Endothelial cell of umbilical vein (primary cell): ENCODE measurements at regions not wholly inside any gene's neighbourhood (a gene's known extent, or its start where the extent isn't known, plus 50 kb on each side); places are given as distances from the start of the nearest gene placed in this dataset.

ENCODE experiments used
- BruUV-seq: library from RNA; stranded (reverse); fragments of 400-500 nt; replicated peaks from 2 replicates; lab custom pipeline; 2021; lab: Mats Ljungman, UMichigan
- CTCF ChIA-PET: fragments of 300-600, 350-600 bp; sonication (Branson Sonifier 250); formaldehyde crosslinking; loops from one replicate; lab custom pipeline; 2021; ENCODE audit warnings: antibody characterized with exemption, inconsistent platforms; lab: Charles Lee
- POLR2A ChIA-PET: fragments of 300-600, 350-600 bp; sonication (Branson Sonifier 250); formaldehyde crosslinking; loops from one replicate; lab custom pipeline; 2021; ENCODE audit warnings: antibody characterized with exemption, inconsistent platforms; lab: Charles Lee
- DNase-seq: peaks from one replicate; pipeline ENCODE4 v3.0.0-alpha.2; 2011; ENCODE audit warnings: low read depth, low spot score
- FAIRE-seq: peaks from 2 replicates; lab custom pipeline; 2011; peaks lifted over from hg19 to GRCh38; lab: Jason Lieb, UNC
- H2AFZ ChIP-seq: 2 replicates; pipeline ENCODE4 v1.6.0; 2012; ENCODE audit warnings: low read depth, low read length, control low read depth, inconsistent platforms
- H3K27ac ChIP-seq: 2 replicates; pipeline ENCODE4 v1.5.1; 2011; ENCODE audit warnings: low read depth, mild to moderate bottlenecking, control low read depth, low read length, moderate library complexity; ENCODE audit not compliant: insufficient read depth
- H3K27me3 ChIP-seq, 2 experiments: 2 replicates each; pipeline versions ENCODE4 v1.6.0 to v1.6.1; 2011; ENCODE audit warnings: low read length in 2 of 2, mixed read lengths in 1 of 2; ENCODE audit not compliant: control insufficient read depth in 2 of 2, insufficient read depth in 2 of 2
- H3K36me3 ChIP-seq, 2 experiments: 2 replicates in 1 of 2; 3 replicates in 1 of 2; pipeline ENCODE4 v1.5.1; 2011; ENCODE audit warnings: low read length in 2 of 2, mild to moderate bottlenecking in 1 of 2, moderate library complexity in 1 of 2; ENCODE audit not compliant: control insufficient read depth in 2 of 2, insufficient read depth in 2 of 2; ENCODE audit errors: extremely low read depth in 1 of 2
- H3K4me1 ChIP-seq: 3 replicates; pipeline ENCODE4 v1.5.1; 2011; ENCODE audit warnings: mild to moderate bottlenecking, low read length; ENCODE audit not compliant: control insufficient read depth, insufficient read depth; ENCODE audit errors: extremely low read depth
- H3K4me2 ChIP-seq: 2 replicates; pipeline ENCODE4 v1.6.1; 2011; ENCODE audit warnings: low read length, control low read depth, mixed read lengths; ENCODE audit not compliant: insufficient read depth
- H3K4me3 ChIP-seq, 3 experiments: fragments of 200-600 bp in 1 of 3; sonication (generic), shearing (Covaris generic) in 1 of 3; replicated peaks in 1 of 3; 2 replicates each; pipeline ENCODE4 v1.5.1; 2011 to 2016; ENCODE audit warnings: control low read depth in 3 of 3, low read length in 3 of 3, mild to moderate bottlenecking in 2 of 3, inconsistent platforms in 1 of 3, low read depth in 1 of 3, moderate library complexity in 1 of 3; ENCODE audit not compliant: insufficient read depth in 1 of 3
- H3K79me2 ChIP-seq: 2 replicates; pipeline ENCODE4 v1.6.0; 2012; ENCODE audit warnings: low read length, inconsistent platforms; ENCODE audit not compliant: control insufficient read depth, insufficient read depth
- H3K9ac ChIP-seq: replicated peaks from 2 replicates; pipeline ENCODE3; 2011; ENCODE audit warnings: low read length, control low read depth; ENCODE audit not compliant: insufficient read depth; ENCODE audit errors: extremely low read depth
- H3K9me1 ChIP-seq: replicated peaks from 3 replicates; pipeline ENCODE4 v1.6.0; 2011; ENCODE audit warnings: mild to moderate bottlenecking, low read length; ENCODE audit not compliant: control insufficient read depth, insufficient read depth; ENCODE audit errors: extremely low read depth
- H3K9me3 ChIP-seq: replicated peaks from 2 replicates; pipeline ENCODE4 v1.5.1; 2012; ENCODE audit warnings: low read length, inconsistent platforms; ENCODE audit not compliant: control insufficient read depth, insufficient read depth
- H4K20me1 ChIP-seq: replicated peaks from 2 replicates; pipeline ENCODE3; 2011; ENCODE audit warnings: mild to moderate bottlenecking, low read length; ENCODE audit not compliant: control insufficient read depth, insufficient read depth; ENCODE audit errors: extremely low read depth
- CTCF ChIP-seq, 2 donors: IDR thresholded peaks; 1 replicate in 1 of 2; 2 replicates in 1 of 2; pipeline ENCODE4 v1.5.1; 2011; ENCODE audit warnings: low read length in 2 of 2, mild to moderate bottlenecking in 2 of 2, moderate library complexity in 2 of 2, control low read depth in 1 of 2, inconsistent platforms in 1 of 2, low read depth in 1 of 2; ENCODE audit not compliant: insufficient read depth in 1 of 2; ENCODE audit errors: extremely low read depth in 1 of 2
- EZH2 ChIP-seq: IDR thresholded peaks from 2 replicates; pipeline ENCODE4 v1.6.1; 2012; ENCODE audit warnings: borderline replicate concordance, low read depth, mild to moderate bottlenecking, moderate library complexity, low read length, inconsistent platforms; ENCODE audit not compliant: severe bottlenecking
- FOS ChIP-seq: IDR thresholded peaks from 2 replicates; pipeline ENCODE4 v1.6.1; 2011; ENCODE audit warnings: mild to moderate bottlenecking, low read length, moderate library complexity, borderline replicate concordance; ENCODE audit not compliant: insufficient read depth
- GATA2 ChIP-seq: IDR thresholded peaks from 2 replicates; pipeline ENCODE4 v1.7.0; 2011; ENCODE audit warnings: low read depth, mild to moderate bottlenecking, moderate library complexity, mixed read lengths, low read length; ENCODE audit not compliant: insufficient read length, insufficient read depth
- JUN ChIP-seq: IDR thresholded peaks from 2 replicates; pipeline ENCODE4 v1.6.1; 2011; ENCODE audit warnings: borderline replicate concordance, low read depth; ENCODE audit not compliant: insufficient read length, insufficient read depth
- MAX ChIP-seq: IDR thresholded peaks from 2 replicates; pipeline ENCODE4 v1.6.1; 2011; ENCODE audit not compliant: insufficient read depth, insufficient read length
- MYC ChIP-seq: IDR thresholded peaks from one replicate; pipeline ENCODE4 v1.6.1; 2011; ENCODE audit warnings: mild to moderate bottlenecking, low read depth, low read length
- POLR2A ChIP-seq: IDR thresholded peaks from 2 replicates; pipeline ENCODE4 v1.6.1; 2012; ENCODE audit warnings: low read depth, mild to moderate bottlenecking, control low read depth, low read length
- POLR2AphosphoS5 ChIP-seq: IDR thresholded peaks from 2 replicates; pipeline ENCODE4 v1.6.1; 2012; ENCODE audit warnings: low read depth, mild to moderate bottlenecking, control low read depth, low read length, moderate library complexity; ENCODE audit not compliant: insufficient read depth
- dilution Hi-C: fragments of 300-500 bp; cut with MboI; formaldehyde crosslinking; loops from one replicate; pipeline ENCODE4 v1.15.0; 2019; ENCODE audit warnings: low sequenced_read_pairs; ENCODE audit not compliant: extremely low pct_ligation_motif_present
- intact Hi-C: fragments of 100-400 bp; cut with micrococcal nuclease; formaldehyde crosslinking; loops from one replicate; pipeline ENCODE4 v1.10.0; 2022

GRCh38 chr15:37204692-37205091 lies 104.3 kb upstream of the MEIS2 start:
- Histone ChIP-seq H2AFZ (no peak overlapping the region), H3K4me2 (no peak overlapping the region), H3K79me2 (no peaks in the 10 kb centered on the region), H3K4me1 (no peaks in the 10 kb centered on the region), H3K27me3 (no peaks in the 10 kb centered on the region), H3K9ac (no peak overlapping the region), H3K36me3 (no peaks in the 10 kb centered on the region), H3K27ac (no peak overlapping the region), H3K4me3 (no peak overlapping the region), H4K20me1 (no peaks in the 10 kb centered on the region), H3K9me3 (no peaks in the 10 kb centered on the region), H3K9me1 (no peaks in the 10 kb centered on the region)
- ChIA-PET POLR2A (interaction anchor here (0.6 kb wide), 1 partner anchor 1084 kb away, joined by 3 read pairs; no protein-coding TSS in a partner anchor), CTCF (no interaction called here)
- intact Hi-C loops (loop anchor here (10.0 kb wide), 1 partner anchor 60 kb away; no protein-coding TSS in a partner anchor), dilution Hi-C loops (no loop called here)
- no peak for TF ChIP-seq FOS
- TF ChIP-seq GATA2: no peak
- TF ChIP-seq POLR2A: no peak
- TF ChIP-seq EZH2: no peak
- no peak for TF ChIP-seq CTCF (IDR thresholded peaks at IDR 0.05; ENCODE audit: extremely low read depth in 1 of 2, insufficient read depth in 1 of 2, low read depth in 1 of 2, low read length in 2 of 2)
- no peak for TF ChIP-seq JUN
- TF ChIP-seq MYC: no peak
- no peak for TF ChIP-seq MAX
- no peak for TF ChIP-seq POLR2AphosphoS5
- DNase-seq (no peak), FAIRE-seq (no peak)
- BruUV-seq: no TSS peak
